GM23248 (cell line): ENCODE measurements at regions not wholly inside any gene's neighbourhood (a gene's known extent, or its start where the extent isn't known, plus 50 kb on each side); places are given as distances from the start of the nearest gene placed in this dataset.

Experiments
- EZH2 ChIP-seq: fragments of 200-600 bp; sonication (generic); IDR thresholded peaks from 2 replicates; pipeline ENCODE4 v1.6.1; 2018; ENCODE audit warnings: antibody characterized with exemption, mild to moderate bottlenecking; ENCODE audit not compliant: insufficient read depth, poor library complexity, severe bottlenecking
- EZH2phosphoT487 ChIP-seq: fragments of 200-600 bp; sonication (generic); IDR thresholded peaks from 2 replicates; pipeline ENCODE4 v1.6.1; 2018; ENCODE audit warnings: antibody characterized with exemption, moderate library complexity, mild to moderate bottlenecking, low read depth; ENCODE audit not compliant: insufficient read depth

DNA sequence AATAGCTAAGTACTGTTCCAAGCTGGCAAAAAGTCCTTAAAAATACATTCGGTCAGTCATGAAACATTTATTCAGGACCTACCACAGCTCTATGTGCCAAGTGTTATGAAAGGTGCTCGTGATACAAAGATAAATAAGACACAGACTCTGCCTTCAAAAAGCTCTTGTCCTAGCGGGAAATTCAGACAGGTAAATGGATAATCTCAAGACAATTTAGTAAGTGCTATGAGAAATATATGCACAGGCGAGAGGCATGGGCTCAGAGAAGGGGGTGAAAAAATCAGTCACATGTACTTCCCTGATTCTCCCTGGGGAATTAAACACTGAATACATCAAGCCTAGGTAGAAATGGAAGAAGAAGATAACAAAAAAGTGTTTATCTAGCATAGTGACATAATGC is 49.8 kb upstream of the HEY2 start:
- TF ChIP-seq EZH2 (no peak), EZH2phosphoT487 (no peak)
